Neuronal stem cell (in vitro differentiated cells): ENCODE measurements at regions not wholly inside any gene's neighbourhood (a gene's known extent, or its start where the extent isn't known, plus 50 kb on each side); places are given as distances from the start of the nearest gene placed in this dataset.
"Not testable (repeated sequence)": the region's sequence is repeated elsewhere in the genome, so short reads cannot be mapped to it uniquely, and the experiment has no call there.

Experiments used
- DNase-seq: peaks from one replicate; pipeline ENCODE4 v3.0.0-alpha.2; 2013; ENCODE audit warnings: low spot score
- H2AFZ ChIP-seq: one replicate; pipeline ENCODE4 v1.6.1; 2013; ENCODE audit warnings: mild to moderate bottlenecking, low read length, inconsistent platforms
- H2AK5ac ChIP-seq: 2 replicates; pipeline ENCODE4 v1.6.1; 2013; ENCODE audit warnings: low read depth, mild to moderate bottlenecking, inconsistent platforms, low read length, moderate library complexity, mixed read lengths
- H2BK120ac ChIP-seq: 2 replicates; pipeline ENCODE4 v1.6.1; 2013; ENCODE audit warnings: low read depth, mild to moderate bottlenecking, inconsistent platforms, low read length, moderate library complexity, mixed read lengths
- H2BK12ac ChIP-seq: one replicate; pipeline ENCODE4 v1.6.1; 2013; ENCODE audit warnings: low read length, inconsistent platforms
- H2BK15ac ChIP-seq: 2 replicates; pipeline ENCODE4 v1.6.1; 2013; ENCODE audit warnings: mild to moderate bottlenecking, low read length, inconsistent platforms, mixed read lengths
- H2BK5ac ChIP-seq: one replicate; pipeline ENCODE4 v1.6.1; 2013; ENCODE audit warnings: inconsistent platforms, mild to moderate bottlenecking, low read length, moderate library complexity
- H3K14ac ChIP-seq: one replicate; pipeline ENCODE4 v1.6.1; 2013; ENCODE audit warnings: low read length, inconsistent platforms
- H3K18ac ChIP-seq: 2 replicates; pipeline ENCODE4 v1.6.1; 2013; ENCODE audit warnings: low read length, inconsistent platforms
- H3K23ac ChIP-seq: 2 replicates; pipeline ENCODE4 v1.6.1; 2013; ENCODE audit warnings: low read depth, mild to moderate bottlenecking, mixed read lengths, low read length, inconsistent platforms; ENCODE audit not compliant: poor library complexity
- H3K27ac ChIP-seq: replicated peaks from 3 replicates; pipeline ENCODE4 v1.5.1; 2013; ENCODE audit warnings: low read length, inconsistent platforms
- H3K27me3 ChIP-seq, 3 experiments: 2 replicates each; pipeline ENCODE4 v1.6.1; 2013; ENCODE audit warnings: low read length in 3 of 3, mild to moderate bottlenecking in 2 of 3, inconsistent platforms in 1 of 3, low read depth in 1 of 3, mixed read lengths in 1 of 3, moderate library complexity in 1 of 3; ENCODE audit not compliant: control insufficient read depth in 3 of 3, insufficient read depth in 3 of 3
- H3K36me3 ChIP-seq, 2 donors: replicated peaks in 1 of 2; 2 replicates each; pipeline ENCODE4 v1.6.1; 2013; ENCODE audit warnings: low read length in 2 of 2; ENCODE audit not compliant: control insufficient read depth in 2 of 2, insufficient read depth in 2 of 2
- H3K4ac ChIP-seq: 2 replicates; pipeline ENCODE4 v1.6.1; 2013; ENCODE audit warnings: inconsistent platforms, mild to moderate bottlenecking, low read length, moderate library complexity
- H3K4me1 ChIP-seq, 2 donors: 1 replicate in 1 of 2; 2 replicates in 1 of 2; pipeline ENCODE4 v1.6.1; 2013; ENCODE audit warnings: low read length in 2 of 2, low read depth in 1 of 2; ENCODE audit not compliant: control insufficient read depth in 2 of 2, insufficient read depth in 1 of 2
- H3K4me2 ChIP-seq: one replicate; pipeline ENCODE4 v1.6.1; 2013; ENCODE audit warnings: mild to moderate bottlenecking, low read length, inconsistent platforms; ENCODE audit not compliant: insufficient read depth, poor library complexity, severe bottlenecking
- H3K4me3 ChIP-seq, 2 donors: 2 replicates each; pipeline ENCODE4 v1.5.1; 2013; ENCODE audit warnings: low read length in 2 of 2, mild to moderate bottlenecking in 2 of 2, inconsistent platforms in 1 of 2, moderate library complexity in 1 of 2
- H3K79me1 ChIP-seq: one replicate; pipeline ENCODE4 v1.6.1; 2013; ENCODE audit warnings: low read depth, mild to moderate bottlenecking, inconsistent platforms, low read length, moderate library complexity
- H3K9ac ChIP-seq: one replicate; pipeline ENCODE4 v1.6.1; 2013; ENCODE audit warnings: mild to moderate bottlenecking, low read depth, low read length, inconsistent platforms; ENCODE audit not compliant: poor library complexity
- H3K9me3 ChIP-seq, 2 donors: replicated peaks in 1 of 2; 2 replicates each; pipeline versions ENCODE3 to v1.6.1; 2013; ENCODE audit warnings: low read length in 2 of 2, mild to moderate bottlenecking in 2 of 2, inconsistent platforms in 1 of 2, low read depth in 1 of 2, mixed read lengths in 1 of 2, moderate library complexity in 1 of 2; ENCODE audit not compliant: control insufficient read depth in 2 of 2, insufficient read depth in 1 of 2
- H4K8ac ChIP-seq: one replicate; pipeline ENCODE4 v1.6.1; 2013; ENCODE audit warnings: low read depth, mild to moderate bottlenecking, inconsistent platforms, low read length, moderate library complexity
- H4K91ac ChIP-seq: one replicate; pipeline ENCODE4 v1.6.1; 2013; ENCODE audit warnings: low read length, low read depth, mild to moderate bottlenecking, inconsistent platforms; ENCODE audit not compliant: poor library complexity
- WGBS, 2 donors: extraction: QIAGEN DNeasy Blood & Tissue Kit; methylation state at CpG; one replicate each; pipeline ENCODE4 v1.1.7; 2013; ENCODE audit warnings: missing lambda C conversion rate in 2 of 2, mixed read lengths in 1 of 2; ENCODE audit not compliant: insufficient read length in 2 of 2, insufficient replicate concordance in 1 of 2; ENCODE audit errors: extremely low coverage in 2 of 2; 5-methylcytosine and 5-hydroxymethylcytosine counted together

GRCh38 chr9:108774088-108774487 is 81.7 kb downstream of the ACTL7B start:
- H2AK5ac ChIP-seq, H3K14ac ChIP-seq, H2AFZ ChIP-seq, H3K18ac ChIP-seq, H3K23ac ChIP-seq, H3K9ac ChIP-seq, H2BK5ac ChIP-seq, H3K36me3 ChIP-seq, H4K8ac ChIP-seq, H2BK12ac ChIP-seq, H3K27me3 ChIP-seq, H3K4ac ChIP-seq, H3K4me2 ChIP-seq, H3K79me1 ChIP-seq, DNase-seq, H2BK15ac ChIP-seq, H2BK120ac ChIP-seq, H3K4me3 ChIP-seq, H3K9me3 ChIP-seq, H4K91ac ChIP-seq, H3K4me1 ChIP-seq, H3K27ac ChIP-seq: not testable (repeated sequence)
- no CpG with 5 or more reads among the region's 7 CpGs for WGBS, 2 donors

- no peak overlapping the region for H4K91ac ChIP-seq
- H3K27me3 ChIP-seq: no peaks in the 10 kb centered on the region
- H2BK5ac ChIP-seq: no peak overlapping the region
- no peak overlapping the region for H2BK15ac ChIP-seq
- no peak overlapping the region for H2AK5ac ChIP-seq
- no peaks in the 10 kb centered on the region for H3K36me3 ChIP-seq
- H2AFZ ChIP-seq: no peak overlapping the region
- H3K14ac ChIP-seq: no peak overlapping the region
- no peak overlapping the region for H3K27ac ChIP-seq
- no peak overlapping the region for H3K4me3 ChIP-seq
- H4K8ac ChIP-seq: no peak overlapping the region
- H3K9ac ChIP-seq: no peak overlapping the region
- no CpG with 5 or more reads among the region's 6 CpGs for WGBS, 2 donors
- H3K23ac ChIP-seq: no peak overlapping the region
- H3K9me3 ChIP-seq: peaks cover 0 to 2% of the 10 kb centered on the region in 2 donors
- no peak overlapping the region for H3K4ac ChIP-seq
- no peak overlapping the region for H3K4me2 ChIP-seq
- H2BK12ac ChIP-seq: no peak overlapping the region
- no peak overlapping the region for H2BK120ac ChIP-seq
- H3K18ac ChIP-seq: no peak overlapping the region
- H3K79me1 ChIP-seq: no peaks in the 10 kb centered on the region
- no peaks in the 10 kb centered on the region for H3K4me1 ChIP-seq
- no peak for DNase-seq
Observed at GRCh38 chr9:108772301-108772894, 83.4 kb downstream of the ACTL7B start.

DNA sequence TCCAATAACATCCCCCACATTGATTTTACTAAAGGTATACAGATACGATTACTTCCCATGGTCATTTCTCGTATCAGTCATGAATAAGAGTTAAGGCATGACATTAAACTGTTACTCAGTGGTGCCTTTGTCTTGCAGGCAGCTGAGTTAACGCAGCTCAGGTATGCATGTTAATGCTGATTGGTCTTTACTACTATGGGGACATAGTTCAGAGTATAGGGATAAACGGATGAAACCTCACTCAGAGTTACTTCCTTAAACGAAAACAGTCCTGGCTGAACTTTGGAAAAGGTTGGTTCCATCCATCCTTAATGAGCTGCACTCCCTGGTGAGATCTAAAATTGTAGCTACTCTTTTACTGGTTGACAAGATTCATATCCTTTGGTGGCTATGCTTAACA is 87.0 kb downstream of the ACTL7B start:
- no peak overlapping the region for H3K27ac ChIP-seq
- DNase-seq: no peak
- H3K4me1 ChIP-seq: no peaks in the 10 kb centered on the region
- H3K18ac ChIP-seq: no peak overlapping the region
- H3K36me3 ChIP-seq: no peaks in the 10 kb centered on the region
- no peak overlapping the region for H2AFZ ChIP-seq
- no peaks in the 10 kb centered on the region for H3K79me1 ChIP-seq
- H4K91ac ChIP-seq: no peak overlapping the region
- H2AK5ac ChIP-seq: no peak overlapping the region
- H3K4me3 ChIP-seq: no peak overlapping the region
- no peaks in the 10 kb centered on the region for H3K27me3 ChIP-seq
- H3K4ac ChIP-seq: no peak overlapping the region
- no peak overlapping the region for H2BK5ac ChIP-seq
- H3K23ac ChIP-seq: no peak overlapping the region
- no peak overlapping the region for H2BK120ac ChIP-seq
- no peak overlapping the region for H3K4me2 ChIP-seq
- WGBS, 2 donors: no CpG with 5 or more reads among the region's 5 CpGs
- H3K9ac ChIP-seq: no peak overlapping the region
- no peak overlapping the region for H4K8ac ChIP-seq
- peaks cover 0 to 2% of the 10 kb centered on the region in 2 donors for H3K9me3 ChIP-seq
- no peak overlapping the region for H3K14ac ChIP-seq
- no peak overlapping the region for H2BK12ac ChIP-seq
- H2BK15ac ChIP-seq: no peak overlapping the region

- no peak overlapping the region for H3K9ac ChIP-seq
- H2AK5ac ChIP-seq: no peak overlapping the region
- H4K91ac ChIP-seq: no peak overlapping the region
- WGBS, 2 donors: no CpG with 5 or more reads among the region's 3 CpGs
- no peak overlapping the region for H3K23ac ChIP-seq
- H2BK120ac ChIP-seq: no peak overlapping the region
- no peak for DNase-seq
- H3K4me1 ChIP-seq: no peaks in the 10 kb centered on the region
- H3K14ac ChIP-seq: no peak overlapping the region
- no peak overlapping the region for H3K27ac ChIP-seq
- no peak overlapping the region for H2BK15ac ChIP-seq
- no peak overlapping the region for H3K4ac ChIP-seq
- H3K36me3 ChIP-seq: no peaks in the 10 kb centered on the region
- H3K27me3 ChIP-seq: no peaks in the 10 kb centered on the region
- no peak overlapping the region for H2BK12ac ChIP-seq
- H3K4me2 ChIP-seq: no peak overlapping the region
- H3K4me3 ChIP-seq: no peak overlapping the region
- H3K9me3 ChIP-seq: peaks cover 0 to 2% of the 10 kb centered on the region in 2 donors
- no peak overlapping the region for H2BK5ac ChIP-seq
- H3K79me1 ChIP-seq: no peaks in the 10 kb centered on the region
- H2AFZ ChIP-seq: no peak overlapping the region
- no peak overlapping the region for H3K18ac ChIP-seq
- no peak overlapping the region for H4K8ac ChIP-seq
Observed at GRCh38 chr9:108766626-108767161, 89.1 kb downstream of the ACTL7B start.
